HCT116 (cell line): ENCODE measurements at regions not wholly inside any gene's neighbourhood (a gene's known extent, or its start where the extent isn't known, plus 50 kb on each side); places are given as distances from the start of the nearest gene placed in this dataset.

Experiments
- ATAC-seq: fragments of 200-7000 bp; cut with Tn5 transposase; 2 replicates; pipeline ENCODE4 v1.9.1; 2020; ENCODE audit warnings: mild to moderate bottlenecking, moderate library complexity
- BruUV-seq: library from RNA; stranded (reverse); fragments of 400-500 nt; replicated peaks from 2 replicates; lab custom pipeline; 2021; lab: Mats Ljungman, UMichigan
- CTCF ChIA-PET: fragments of 300-600 bp; sonication (Branson Sonifier 250); formaldehyde crosslinking; loops from one replicate; lab custom pipeline; 2021; ENCODE audit warnings: antibody characterized with exemption; lab: Charles Lee
- POLR2A ChIA-PET: fragments of 300-600, 350-600 bp; sonication (Branson Sonifier 250); formaldehyde crosslinking; loops from one replicate; lab custom pipeline; 2021; ENCODE audit warnings: antibody characterized with exemption; lab: Charles Lee
- RAD21 ChIA-PET, 2 experiments: fragments of 300-600 bp; sonication (Branson Sonifier 250); formaldehyde crosslinking; loops; one replicate each; lab custom pipeline; 2023; ENCODE audit warnings: low total read pairs in 2 of 2; ENCODE audit not compliant: uncharacterized antibody in 2 of 2, unreplicated experiment in 2 of 2, low non-redundant PET in 1 of 2; lab: Charles Lee
- DNase-seq: peaks from one replicate; pipeline ENCODE4 v3.0.0-alpha.2; 2010; ENCODE audit warnings: low read depth, low spot score
- H2AFZ ChIP-seq: fragments of 200-600 bp; shearing (Covaris generic), sonication (generic); 2 replicates; pipeline ENCODE4 v1.6.1; 2017; ENCODE audit warnings: low read depth, mixed run types, mixed read lengths, antibody characterized with exemption, low read length; ENCODE audit not compliant: poor library complexity, severe bottlenecking
- H3K27ac ChIP-seq: 2 replicates; pipeline ENCODE4 v1.5.1; 2012; ENCODE audit warnings: low read depth, low read length
- H3K27me3 ChIP-seq: fragments of 200-600 bp; sonication (generic); 2 replicates; pipeline ENCODE4 v1.6.1; 2016; ENCODE audit warnings: mixed run types, low read length, mixed read lengths; ENCODE audit not compliant: insufficient read depth
- H3K36me3 ChIP-seq, 2 experiments: fragments of 200-500 bp in 1 of 2; fragments of 200-600 bp in 1 of 2; sonication (Bioruptor generic) in 1 of 2; sonication (generic) in 1 of 2; 2 replicates each; pipeline versions ENCODE4 v1.5.1 to v1.6.1; 2014 to 2016; ENCODE audit warnings: low read length in 2 of 2, inconsistent platforms in 1 of 2, mixed read lengths in 1 of 2, mixed run types in 1 of 2; ENCODE audit not compliant: insufficient read depth in 2 of 2, control insufficient read depth in 1 of 2
- H3K4me1 ChIP-seq, 2 experiments: fragments of 200-600 bp in 1 of 2; sonication (generic) in 1 of 2; 2 replicates each; pipeline versions ENCODE4 v1.5.1 to v1.6.1; 2012 to 2017; ENCODE audit warnings: low read length in 2 of 2, inconsistent platforms in 1 of 2, mild to moderate bottlenecking in 1 of 2, mixed read lengths in 1 of 2, mixed run types in 1 of 2, moderate library complexity in 1 of 2; ENCODE audit not compliant: insufficient read depth in 2 of 2, control insufficient read depth in 1 of 2
- H3K4me2 ChIP-seq: fragments of 200-600 bp; sonication (generic); 2 replicates; pipeline ENCODE4 v1.6.1; 2017; ENCODE audit warnings: mixed run types, low read length, mixed read lengths
- H3K4me3 ChIP-seq, 2 experiments: fragments of 200-600 bp in 1 of 2; sonication (generic) in 1 of 2; replicated peaks in 1 of 2; 2 replicates each; pipeline ENCODE4 v1.5.1; 2011 to 2016; ENCODE audit warnings: low read length in 2 of 2, control low read depth in 1 of 2, low read depth in 1 of 2, mild to moderate bottlenecking in 1 of 2, mixed read lengths in 1 of 2, mixed run types in 1 of 2
- H3K79me2 ChIP-seq: fragments of 200-600 bp; sonication (generic); 2 replicates; pipeline ENCODE4 v1.6.1; 2017; ENCODE audit warnings: mild to moderate bottlenecking, mixed run types, low read length, moderate library complexity, mixed read lengths; ENCODE audit not compliant: insufficient read depth
- H3K9ac ChIP-seq: fragments of 200-600 bp; sonication (generic); 2 replicates; pipeline ENCODE4 v1.6.1; 2016; ENCODE audit warnings: low read length, mixed read lengths
- H3K9me2 ChIP-seq: fragments of 200-600 bp; sonication (generic), shearing (Covaris generic); 2 replicates; pipeline ENCODE4 v1.6.1; 2017; ENCODE audit warnings: mixed run types, mild to moderate bottlenecking, moderate library complexity; ENCODE audit not compliant: insufficient read depth
- H3K9me3 ChIP-seq, 2 experiments: fragments of 200-500 bp in 1 of 2; fragments of 200-600 bp in 1 of 2; sonication (Bioruptor generic) in 1 of 2; sonication (generic) in 1 of 2; 2 replicates each; pipeline ENCODE4 v1.6.1; 2014 to 2017; ENCODE audit warnings: low read length in 2 of 2, mixed read lengths in 2 of 2, inconsistent platforms in 1 of 2, low read depth in 1 of 2, mild to moderate bottlenecking in 1 of 2, mixed run types in 1 of 2, moderate library complexity in 1 of 2; ENCODE audit not compliant: control insufficient read depth in 1 of 2, insufficient read depth in 1 of 2
- H4K20me1 ChIP-seq: fragments of 200-600 bp; sonication (generic), shearing (Covaris generic); 2 replicates; pipeline ENCODE4 v1.6.1; 2017; ENCODE audit warnings: mixed run types, mild to moderate bottlenecking, moderate library complexity; ENCODE audit not compliant: insufficient read depth
- CBX3 ChIP-seq: IDR thresholded peaks from 2 replicates; pipeline ENCODE4 v1.6.1; 2012; ENCODE audit warnings: low read depth
- CTCF ChIP-seq, 3 experiments: fragments of 200-600 bp in 1 of 3; sonication (generic) in 1 of 3; IDR thresholded peaks in 2 of 3; conservative IDR thresholded peaks in 1 of 3; 2 replicates each; pipeline ENCODE4 v1.5.1; 2012 to 2017; ENCODE audit warnings: low read depth in 2 of 3, low read length in 2 of 3, antibody characterized with exemption in 1 of 3, borderline replicate concordance in 1 of 3, control low read depth in 1 of 3, mild to moderate bottlenecking in 1 of 3, mixed read lengths in 1 of 3, mixed run types in 1 of 3, moderate library complexity in 1 of 3; ENCODE audit not compliant: insufficient read depth in 1 of 3
- JUND ChIP-seq: IDR thresholded peaks from 2 replicates; pipeline ENCODE4 v1.6.1; 2012
- RAD21 ChIP-seq: IDR thresholded peaks from 2 replicates; pipeline ENCODE4 v1.6.1; 2012; ENCODE audit warnings: low read depth, mild to moderate bottlenecking
- REST ChIP-seq: IDR thresholded peaks from 2 replicates; pipeline ENCODE4 v1.6.1; 2012; ENCODE audit warnings: low read depth
- SIN3A ChIP-seq: IDR thresholded peaks from 2 replicates; pipeline ENCODE4 v1.6.1; 2012; ENCODE audit warnings: low read depth
- TCF7L2 ChIP-seq: IDR thresholded peaks from 2 replicates; pipeline ENCODE4 v1.7.0; 2011; ENCODE audit warnings: borderline replicate concordance, inconsistent platforms; ENCODE audit not compliant: insufficient read depth, insufficient read length; ENCODE audit errors: extremely low read depth
- ZFX ChIP-seq: fragments of 450-650 bp; IDR thresholded peaks from 2 replicates; pipeline ENCODE4 v1.6.1; 2017
- ZNF274 ChIP-seq: fragments of 200-500 bp; sonication (Bioruptor generic); IDR thresholded peaks from 2 replicates; pipeline ENCODE4 v1.6.1; 2014; ENCODE audit warnings: mild to moderate bottlenecking, low read depth, low read length, inconsistent platforms
- intact Hi-C: fragments of 100-400 bp; cut with micrococcal nuclease; formaldehyde crosslinking; loops from 2 replicates; pipeline ENCODE4 v1.10.0; 2022

- no peaks in the 10 kb centered on the region for H3K27me3 ChIP-seq
- no peak overlapping the region for H3K4me3 ChIP-seq
- H3K4me2 ChIP-seq: no peak overlapping the region
- H3K9me2 ChIP-seq: no peaks in the 10 kb centered on the region
- TF ChIP-seq CTCF (IDR thresholded peaks at IDR 0.05 in 2 of 3, conservative IDR thresholded peaks at IDR 0.05 in 1 of 3; ENCODE audit: borderline replicate concordance in 1 of 3, insufficient read depth in 1 of 3, low read depth in 2 of 3, low read length in 2 of 3): peak; percentile 69 to 94 (median 92); a peak in 5 of 6 replicates
- TF ChIP-seq JUND: no peak
- peak; percentile 79 for TF ChIP-seq RAD21
- TF ChIP-seq, all 23 proteins: peak for 2
- peak; percentile 48 for DNase-seq
- intact Hi-C loops: loop anchor here (2.0 kb wide), 2 partner anchors 65 to 99 kb away; no protein-coding TSS in a partner anchor
- Histone ChIP-seq H3K36me3 (no peaks in the 10 kb centered on the region; a peak in 1 of 4 replicates), H3K9ac (no peak overlapping the region), H4K20me1 (no peaks in the 10 kb centered on the region), H3K27ac (no peak overlapping the region), H3K9me3 (no peaks in the 10 kb centered on the region), H3K4me1 (peaks cover 0 to 43% of the 10 kb centered on the region in 2 experiments; a peak in 2 of 4 replicates), H2AFZ (no peak overlapping the region), H3K79me2 (peaks cover 87% of the 10 kb centered on the region; the same call in 1 of the 2 replicates)
- ChIA-PET RAD21 (interaction anchor here (0.5 to 1.7 kb wide), 4 partner anchors 64 to 139 kb away, joined by 3 to 8 read pairs (median 6); no protein-coding TSS in a partner anchor), CTCF (interaction anchor here (0.7 to 3.6 kb wide), 25 partner anchors 9 to 589 kb away, joined by 3 to 22 read pairs (median 4); no protein-coding TSS in a partner anchor), POLR2A (no interaction called here)
- BruUV-seq: no TSS peak
- peak; percentile 80 for ATAC-seq
Observed at GRCh38 chr17:77429969-77430752, 289.4 kb downstream of the SEC14L1 start.

- H4K20me1 ChIP-seq: no peaks in the 10 kb centered on the region
- H3K9me3 ChIP-seq: no peaks in the 10 kb centered on the region
- ChIA-PET RAD21 (no interaction called here), CTCF (interaction anchor here (2.7 kb wide), 1 partner anchor 63 kb away, joined by 22 read pairs; no protein-coding TSS in a partner anchor), POLR2A (no interaction called here)
- H3K4me2 ChIP-seq: no peak overlapping the region
- no peak overlapping the region for H3K27ac ChIP-seq
- no TSS peak for BruUV-seq
- H2AFZ ChIP-seq: no peak overlapping the region
- intact Hi-C loops: no loop called here
- H3K79me2 ChIP-seq: peaks cover 86% of the 10 kb centered on the region; the same call in 1 of the 2 replicates
- DNase-seq: no peak
- H3K9ac ChIP-seq: no peak overlapping the region
- no peaks in the 10 kb centered on the region for H3K27me3 ChIP-seq
- no peaks in the 10 kb centered on the region; a peak in 1 of 4 replicates for H3K36me3 ChIP-seq
- no peaks in the 10 kb centered on the region for H3K9me2 ChIP-seq
- H3K4me1 ChIP-seq: peaks cover 0 to 24% of the 10 kb centered on the region in 2 experiments; a peak in 2 of 4 replicates
- TF ChIP-seq ZNF274 (no peak), JUND (no peak), SIN3A (no peak), CBX3 (no peak), REST (no peak), TCF7L2 (no peak), ZFX (no peak)
- H3K4me3 ChIP-seq: no peak overlapping the region
- ATAC-seq: no peak
Observed at GRCh38 chr17:77432034-77432661, 291.4 kb downstream of the SEC14L1 start.
